GM21786 (cell line): ENCODE measurements at regions not wholly inside any gene's neighbourhood (a gene's known extent, or its start where the extent isn't known, plus 50 kb on each side); places are given as distances from the start of the nearest gene placed in this dataset.

ENCODE experiments used
- ATAC-seq: cut with Tn5 transposase; IDR thresholded peaks from one replicate; pipeline ENCODE4 v1.9.1; 2021; ENCODE audit not compliant: unreplicated experiment

- ATAC-seq: no peak
Measured at GRCh38 chr4:89373394-89373793, 65.8 kb upstream of the GPRIN3 start.

- no peak for ATAC-seq
Measured at GRCh38 chr4:89371614-89372013, 64.0 kb upstream of the GPRIN3 start.

- ATAC-seq: no peak
Measured at GRCh38 chr4:89369581-89369980, 62.0 kb upstream of the GPRIN3 start.

- ATAC-seq: no peak
Measured at GRCh38 chr4:89368861-89369260, 61.3 kb upstream of the GPRIN3 start.

GRCh38 chr4:89365776-89366175 is 58.2 kb upstream of the GPRIN3 start:
- no peak for ATAC-seq

GRCh38 chr4:89365375-89365774 is 57.8 kb upstream of the GPRIN3 start:
- ATAC-seq: no peak

- ATAC-seq: no peak
Measured at GRCh38 chr4:89364541-89364940, 56.9 kb upstream of the GPRIN3 start.

- no peak for ATAC-seq
Measured at GRCh38 chr4:89363786-89364185, 56.2 kb upstream of the GPRIN3 start.

GRCh38 chr4:89358935-89359638 is 51.5 kb upstream of the GPRIN3 start:
- no peak for ATAC-seq

GRCh38 chr4:89357787-89358186 is 50.2 kb upstream of the GPRIN3 start:
- ATAC-seq: no peak
